Renal cortex interstitium (tissue), 11 donors: ENCODE measurements at regions not wholly inside any gene's neighbourhood (a gene's known extent, or its start where the extent isn't known, plus 50 kb on each side); places are given as distances from the start of the nearest gene placed in this dataset.

ENCODE experiments used
- DNase-seq, 11 donors: peaks; one replicate each; pipeline ENCODE4 v3.0.0-alpha.2; 2013; ENCODE audit warnings: low read depth in 9 of 11, low spot score in 4 of 11; ENCODE audit errors: extremely low read depth in 1 of 11

- DNase-seq: no peak
These were observed 377.3 kb downstream of the SETD4 start for GRCh38 chr21:35682904-35683549.

DNA sequence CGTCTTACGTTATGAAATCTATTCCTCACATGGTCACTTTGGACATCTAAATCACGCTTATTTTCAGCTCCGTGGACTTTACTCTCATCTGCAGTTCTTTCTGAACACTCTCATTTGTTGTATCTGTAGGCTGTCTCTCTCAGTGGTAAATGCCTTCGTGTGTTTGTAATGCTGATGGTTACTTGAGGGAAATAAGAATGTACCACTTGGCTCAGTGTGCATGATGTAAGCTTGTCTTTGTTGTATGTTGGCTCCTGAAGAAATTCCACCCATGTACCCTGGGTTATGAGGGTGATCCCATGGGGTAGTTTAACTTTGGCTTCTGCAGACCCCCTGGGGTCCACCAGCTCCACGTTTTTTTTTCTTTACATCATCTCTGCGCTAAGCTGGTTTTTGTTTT, 378.4 kb downstream of the SETD4 start:
- no peak for DNase-seq

- DNase-seq: no peak
These were observed 381.2 kb downstream of the SETD4 start for GRCh38 chr21:35679076-35679475.

GRCh38 chr21:35678393-35678792, 381.9 kb downstream of the SETD4 start:
- DNase-seq: no peak

GRCh38 chr21:35677298-35677841, 383.0 kb downstream of the SETD4 start:
- DNase-seq: no peak

DNA sequence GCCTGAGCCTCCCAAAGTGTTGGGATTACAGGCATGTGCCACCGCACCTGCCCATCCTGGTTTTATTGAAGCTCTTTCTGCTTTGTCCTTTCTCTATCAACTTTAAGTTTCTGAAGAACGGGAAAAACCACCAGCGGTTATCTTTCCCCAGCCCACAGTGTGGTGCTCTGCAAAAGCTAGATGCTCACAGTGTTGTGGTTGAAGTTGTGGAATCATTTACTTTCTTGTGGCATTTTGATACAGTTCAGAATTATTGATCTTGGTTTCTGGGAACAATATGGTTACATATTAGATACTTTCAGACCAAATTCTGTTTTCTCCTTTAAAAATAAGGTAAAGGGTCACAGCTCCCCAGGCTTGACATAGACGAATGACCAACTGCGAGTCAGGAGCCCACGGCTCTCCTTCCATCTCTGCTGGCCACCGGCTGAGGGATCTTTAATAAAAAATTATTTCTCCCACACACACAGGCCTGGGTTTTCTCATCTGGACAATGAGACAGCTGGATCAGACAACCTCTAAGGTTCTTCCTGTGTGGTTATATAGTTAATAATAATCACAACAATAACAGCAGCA, 385.3 kb downstream of the SETD4 start:
- DNase-seq: no peak

DNA sequence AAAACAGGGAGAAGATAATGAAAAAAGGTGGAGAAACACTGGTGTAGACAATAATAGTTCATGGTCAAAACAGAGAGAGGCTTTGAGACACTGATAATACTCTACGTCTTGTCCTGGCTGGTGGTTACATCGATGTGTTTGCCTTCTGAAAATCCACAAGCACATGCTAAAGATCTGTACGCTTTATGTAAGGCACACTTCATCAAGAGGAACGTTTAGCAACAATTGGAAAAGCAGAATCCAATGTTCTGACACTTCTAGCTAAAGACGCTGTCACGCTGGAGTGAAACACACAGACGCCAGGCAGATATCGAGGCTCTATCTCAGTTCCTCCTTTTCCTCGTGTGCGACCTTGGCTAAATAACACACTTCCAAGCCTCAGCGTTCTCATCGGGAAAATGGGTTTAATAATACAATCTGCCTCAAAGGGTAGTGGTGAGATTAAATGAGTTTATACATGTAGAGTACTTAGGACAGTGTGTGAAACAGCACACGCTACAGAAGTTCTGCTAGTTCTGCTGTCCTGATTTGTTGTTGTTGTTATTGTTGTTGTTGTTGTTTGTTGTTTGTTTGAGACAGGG, 386.1 kb downstream of the SETD4 start:
- no peak for DNase-seq

DNA sequence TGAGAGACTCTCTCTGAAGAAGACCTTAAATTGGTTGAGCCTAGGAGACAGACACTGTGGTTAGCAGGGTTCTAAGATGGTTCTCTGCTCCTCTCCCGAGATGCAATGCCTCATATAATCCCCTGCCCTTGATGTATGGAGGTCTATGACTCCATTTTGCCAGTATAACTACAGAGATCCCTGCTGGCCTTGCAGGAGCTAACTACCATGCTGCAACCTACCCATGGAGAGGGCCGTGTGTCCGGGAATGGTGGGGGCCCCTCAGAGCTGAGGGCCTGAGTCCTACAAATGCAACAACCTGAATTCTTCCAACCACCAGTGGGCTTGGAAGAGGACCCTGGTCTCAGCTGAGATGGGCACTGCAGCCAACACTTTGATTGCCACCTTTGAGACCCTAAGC, 388.0 kb downstream of the SETD4 start:
- no peak for DNase-seq

- DNase-seq: no peak
These were observed 395.6 kb downstream of the SETD4 start for GRCh38 chr21:35664683-35665082.

DNA sequence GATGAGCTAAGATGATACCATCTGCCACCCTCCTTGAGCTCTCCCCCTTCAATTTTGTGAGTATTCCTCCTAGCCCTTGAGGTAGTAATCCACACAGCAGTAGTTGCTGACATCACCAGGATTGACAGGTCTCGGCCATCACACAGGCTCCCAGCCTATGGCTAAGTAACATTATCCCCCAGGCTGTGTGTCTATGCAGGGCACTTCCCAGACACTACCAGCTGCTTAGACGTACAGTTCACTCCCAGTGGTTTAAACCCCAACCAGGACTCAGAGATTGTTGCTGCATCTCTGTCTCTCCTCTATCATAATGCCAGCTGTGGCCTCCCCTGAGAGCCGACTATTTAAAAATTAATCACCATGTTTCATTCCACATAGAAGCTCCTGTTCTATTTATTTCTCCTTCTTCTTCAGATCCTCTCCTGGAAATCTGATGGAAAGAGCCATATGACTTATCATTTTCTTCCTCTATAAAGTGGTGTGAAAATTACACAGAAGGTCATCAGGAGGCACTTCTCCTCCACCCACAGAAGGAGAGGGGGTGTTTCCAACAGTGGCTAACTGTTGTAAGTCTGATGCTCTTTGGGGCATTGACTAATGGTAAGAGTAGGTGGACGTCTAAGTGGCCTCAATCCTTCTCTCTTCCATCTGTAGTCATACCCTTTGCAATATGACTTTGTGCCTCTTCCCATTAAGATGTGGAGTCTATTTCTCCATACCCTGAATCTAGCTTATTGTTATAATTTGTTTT, 396.3 kb downstream of the SETD4 start:
- DNase-seq: no peak

- DNase-seq: no peak
These were observed 402.1 kb downstream of the SETD4 start for GRCh38 chr21:35658242-35658641.

- DNase-seq: no peak
These were observed 407.5 kb downstream of the SETD4 start for GRCh38 chr21:35652872-35653271.

DNA sequence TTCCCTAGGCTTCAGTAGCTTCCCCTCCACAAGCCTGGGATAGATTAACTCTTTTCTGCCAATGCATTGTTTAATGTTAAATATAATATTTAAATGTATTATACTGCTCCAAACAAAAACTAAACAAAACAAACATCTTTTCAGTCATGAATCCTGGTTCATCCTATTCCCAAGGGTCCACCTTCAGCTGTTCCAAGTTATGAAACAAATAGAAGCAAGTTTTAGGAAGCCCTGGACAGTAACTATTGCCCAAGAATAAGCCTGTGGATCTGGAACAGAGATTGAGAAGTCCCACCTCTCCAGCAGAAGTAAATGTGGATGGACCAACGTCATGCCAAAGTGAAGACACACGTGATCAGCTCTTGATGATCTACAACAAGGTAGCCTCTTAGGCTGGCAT, 408.1 kb downstream of the SETD4 start:
- no peak for DNase-seq

DNA sequence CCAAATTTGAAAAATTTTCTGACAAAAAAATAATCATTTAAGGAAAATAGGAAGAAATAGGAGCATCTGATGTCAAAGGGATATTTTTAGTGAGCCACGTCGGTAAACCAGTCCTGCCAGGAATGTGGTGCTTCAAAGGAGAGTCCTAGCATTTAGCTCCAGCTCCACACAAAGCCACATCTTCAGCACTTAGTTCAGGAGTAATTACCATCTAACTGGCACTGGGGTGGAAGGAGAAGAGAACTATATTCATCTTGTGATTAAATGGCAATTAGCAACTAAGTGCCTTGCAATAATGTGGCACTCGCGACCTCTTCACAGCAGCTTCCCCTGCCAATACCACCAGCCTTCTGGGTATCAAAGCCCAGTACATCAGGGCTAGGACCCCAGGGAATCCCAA, 409.1 kb downstream of the SETD4 start:
- no peak for DNase-seq

DNA sequence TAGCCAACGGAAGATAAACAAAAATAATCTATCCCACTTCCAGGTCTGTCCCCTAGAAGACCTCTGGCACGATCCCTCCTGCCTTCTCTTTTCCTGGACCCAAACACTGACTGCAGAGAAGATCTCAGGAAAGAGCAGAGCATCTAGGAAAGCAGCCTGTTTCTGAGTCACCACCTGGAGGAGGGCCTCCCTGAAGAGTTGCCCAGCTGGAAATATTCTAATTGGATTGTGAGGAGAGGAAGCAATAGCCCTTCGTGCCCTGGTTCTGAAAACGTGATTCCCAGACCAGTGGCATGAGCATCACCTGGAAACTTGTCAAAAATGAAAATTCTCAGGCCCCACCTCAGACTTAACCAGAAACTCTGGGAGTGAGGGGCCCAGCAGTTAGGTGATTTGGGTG, 411.1 kb downstream of the SETD4 start:
- DNase-seq: no peak

DNA sequence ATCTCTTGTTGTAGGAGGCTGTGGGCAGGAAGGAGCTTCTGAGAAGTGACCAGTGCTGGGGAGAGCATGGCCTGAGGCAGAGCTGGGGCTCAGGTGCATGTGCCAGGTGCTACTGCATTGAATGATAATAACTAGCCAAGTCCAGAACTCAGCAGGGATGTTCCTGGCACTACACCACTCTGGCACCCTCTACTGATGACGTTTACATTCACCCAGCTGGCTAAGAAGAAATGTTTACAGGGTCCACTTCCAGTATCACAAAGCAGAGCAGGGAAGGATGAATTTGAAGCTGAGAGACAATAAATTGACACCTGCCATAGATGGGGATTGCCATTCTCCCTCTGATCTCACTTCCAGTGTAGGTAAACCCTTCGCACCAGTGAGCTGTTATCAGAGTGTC, 411.8 kb downstream of the SETD4 start:
- DNase-seq: no peak

DNA sequence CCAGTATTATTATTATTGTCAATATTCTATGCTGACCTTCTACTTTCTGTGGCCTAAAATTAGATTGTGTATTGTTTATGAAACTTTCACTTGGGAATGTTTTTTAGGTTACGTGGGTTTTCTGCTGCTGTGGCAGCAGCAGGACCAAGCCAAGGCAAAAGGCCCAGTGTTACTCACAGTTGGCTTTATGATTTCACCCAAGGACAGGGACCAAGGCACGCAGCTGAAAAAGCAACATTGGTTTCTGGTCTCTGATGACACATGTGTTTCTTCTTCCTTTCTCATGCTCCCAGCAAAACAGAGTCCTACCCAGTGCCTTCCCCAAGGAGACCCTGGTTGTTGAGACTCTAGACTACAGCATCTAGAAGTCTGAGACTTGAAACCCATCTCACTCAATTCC, 413.7 kb downstream of the SETD4 start:
- no peak for DNase-seq

DNA sequence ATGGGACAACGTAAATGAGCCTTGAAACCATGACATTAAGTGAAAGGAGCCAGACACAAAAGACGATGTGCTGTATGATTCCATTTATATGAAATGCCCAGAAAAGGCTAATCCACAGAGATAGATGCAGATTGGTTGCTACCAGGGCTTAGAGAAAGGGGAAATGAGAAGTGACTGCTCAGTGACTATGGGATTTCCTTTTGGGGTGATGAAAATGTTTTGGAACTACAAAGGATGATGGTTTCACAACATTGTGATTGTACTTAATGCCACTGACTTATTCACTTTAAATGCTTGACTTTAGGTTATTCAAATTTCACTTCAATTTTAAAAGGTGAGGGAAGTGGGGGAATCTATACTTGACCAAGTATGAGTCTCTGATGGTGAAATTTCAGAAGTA, 414.3 kb downstream of the SETD4 start:
- DNase-seq: no peak

DNA sequence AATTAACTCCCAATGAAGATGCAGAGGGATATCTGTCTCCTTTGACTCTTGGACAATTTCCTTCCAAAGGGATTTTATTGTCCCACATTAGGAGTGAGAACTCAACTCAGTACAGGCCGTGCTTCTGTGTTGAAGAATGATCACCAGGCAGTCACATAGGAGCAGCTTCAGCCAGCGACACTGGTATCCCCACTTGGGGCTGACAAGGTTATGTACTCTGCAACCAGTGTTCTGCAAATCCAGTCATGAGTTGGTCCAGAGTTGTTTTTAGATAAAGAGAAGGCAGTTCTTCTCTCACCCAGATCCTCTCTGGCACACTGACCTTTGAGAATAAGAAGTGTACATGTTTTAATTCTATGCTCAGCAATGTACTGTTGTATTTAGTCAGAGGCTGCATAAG, 415.8 kb downstream of the SETD4 start:
- DNase-seq: no peak

- DNase-seq: no peak
These were observed 417.1 kb downstream of the SETD4 start for GRCh38 chr21:35643176-35643575.
